Kidney (tissue), 13 donors: ENCODE measurements at regions not wholly inside any gene's neighbourhood (a gene's known extent, or its start where the extent isn't known, plus 50 kb on each side); places are given as distances from the start of the nearest gene placed in this dataset.

Experiments used
- DNase-seq, 5 donors: peaks; one replicate each; pipeline ENCODE4 v3.0.0-alpha.2; 2013 to 2020
- FAIRE-seq: peaks from 2 replicates; lab custom pipeline; 2012; peaks lifted over from hg19 to GRCh38; lab: Jason Lieb, UNC
- H3K27ac ChIP-seq, 2 donors: one replicate each; pipeline ENCODE4 v1.7.0; 2013; ENCODE audit warnings: low read depth in 2 of 2, low read length in 2 of 2, inconsistent platforms in 1 of 2
- H3K27me3 ChIP-seq: one replicate; pipeline ENCODE4 v1.7.1; 2013; ENCODE audit warnings: low read length, inconsistent platforms; ENCODE audit not compliant: control insufficient read depth, insufficient read depth
- H3K36me3 ChIP-seq, 3 donors: one replicate each; pipeline versions ENCODE4 v1.7.0 to v1.7.1; 2013; ENCODE audit warnings: low read length in 3 of 3, control low read depth in 1 of 3, inconsistent platforms in 1 of 3; ENCODE audit not compliant: insufficient read depth in 3 of 3, control insufficient read depth in 2 of 3
- H3K4me1 ChIP-seq, 3 donors: one replicate each; pipeline versions ENCODE4 v1.7.0 to v1.7.1; 2013; ENCODE audit warnings: low read length in 3 of 3, inconsistent platforms in 1 of 3, low read depth in 1 of 3; ENCODE audit not compliant: control insufficient read depth in 2 of 3, insufficient read depth in 2 of 3
- H3K4me3 ChIP-seq, 3 donors: one replicate each; pipeline versions ENCODE4 v1.7.0 to v1.8.1; 2013; ENCODE audit warnings: low read length in 3 of 3, control low read depth in 1 of 3, inconsistent platforms in 1 of 3
- H3K9ac ChIP-seq, 3 donors: one replicate each; pipeline versions ENCODE4 v1.7.0 to v1.7.1; 2013; ENCODE audit warnings: low read length in 3 of 3, control low read depth in 1 of 3, inconsistent platforms in 1 of 3
- H3K9me3 ChIP-seq, 3 donors: one replicate each; pipeline versions ENCODE4 v1.7.0 to v1.7.1; 2013; ENCODE audit warnings: low read length in 3 of 3, control low read depth in 1 of 3, inconsistent platforms in 1 of 3; ENCODE audit not compliant: control insufficient read depth in 2 of 3, insufficient read depth in 1 of 3
- intact Hi-C: fragments of 100-400 bp; cut with DNase I; formaldehyde crosslinking; loops from one replicate; pipeline ENCODE4 v1.11.1; 2022
- TF ChIP-seq, protein P1 (sequence below): IDR thresholded peaks from 3 replicates; pipeline ENCODE4 v1.5.1; 2012; ENCODE audit warnings: mild to moderate bottlenecking, moderate library complexity, borderline replicate concordance; ENCODE audit not compliant: insufficient read depth; ENCODE audit errors: extremely low read depth
- donor health status: control.
- donor health status: control.
- donor health status: control.
- donor health status: control.
- donor health status: control.
- donor health status: DM: yes; HTN: yes; CAD: no.
- donor health status: Normal renal cell carcinoma (clear cell type).

- TF ChIP-seq, protein P1, sequence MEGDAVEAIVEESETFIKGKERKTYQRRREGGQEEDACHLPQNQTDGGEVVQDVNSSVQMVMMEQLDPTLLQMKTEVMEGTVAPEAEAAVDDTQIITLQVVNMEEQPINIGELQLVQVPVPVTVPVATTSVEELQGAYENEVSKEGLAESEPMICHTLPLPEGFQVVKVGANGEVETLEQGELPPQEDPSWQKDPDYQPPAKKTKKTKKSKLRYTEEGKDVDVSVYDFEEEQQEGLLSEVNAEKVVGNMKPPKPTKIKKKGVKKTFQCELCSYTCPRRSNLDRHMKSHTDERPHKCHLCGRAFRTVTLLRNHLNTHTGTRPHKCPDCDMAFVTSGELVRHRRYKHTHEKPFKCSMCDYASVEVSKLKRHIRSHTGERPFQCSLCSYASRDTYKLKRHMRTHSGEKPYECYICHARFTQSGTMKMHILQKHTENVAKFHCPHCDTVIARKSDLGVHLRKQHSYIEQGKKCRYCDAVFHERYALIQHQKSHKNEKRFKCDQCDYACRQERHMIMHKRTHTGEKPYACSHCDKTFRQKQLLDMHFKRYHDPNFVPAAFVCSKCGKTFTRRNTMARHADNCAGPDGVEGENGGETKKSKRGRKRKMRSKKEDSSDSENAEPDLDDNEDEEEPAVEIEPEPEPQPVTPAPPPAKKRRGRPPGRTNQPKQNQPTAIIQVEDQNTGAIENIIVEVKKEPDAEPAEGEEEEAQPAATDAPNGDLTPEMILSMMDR: no peak
- Histone ChIP-seq H3K4me1 (no peaks in the 10 kb centered on the region), H3K27ac (no peak overlapping the region), H3K36me3 (no peaks in the 10 kb centered on the region), H3K9me3 (no peaks in the 10 kb centered on the region), H3K4me3 (no peak overlapping the region), H3K27me3 (no peaks in the 10 kb centered on the region), H3K9ac (no peak overlapping the region)
- DNase-seq (peak in 1 of 5 donors; percentile 55), FAIRE-seq (no peak)
- intact Hi-C loops: no loop called here
Observed at GRCh38 chr19:30091456-30091855, 149.4 kb downstream of the URI1 start.

DNA sequence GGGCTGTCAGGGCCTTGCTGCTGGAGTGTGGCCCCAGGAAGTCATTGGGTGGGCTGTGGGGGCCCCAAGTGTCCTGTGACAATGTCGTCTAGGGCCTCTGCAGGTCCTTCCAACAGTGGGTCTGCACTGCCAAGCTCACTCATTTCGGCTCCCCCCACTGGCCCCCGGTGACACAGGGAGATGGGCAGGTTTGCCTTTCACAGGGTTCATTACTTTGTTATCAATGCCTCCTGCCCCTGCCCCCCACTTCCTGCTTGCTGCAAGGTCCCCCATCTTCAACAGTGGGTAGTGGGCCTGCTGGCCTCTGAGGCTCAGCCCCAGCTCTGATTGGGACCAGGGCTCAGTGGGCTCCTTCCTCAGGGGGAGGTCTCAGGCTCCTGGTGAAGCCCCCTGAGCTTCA lies 149.8 kb downstream of the URI1 start:
- intact Hi-C loops: no loop called here
- no peak overlapping the region for H3K27ac ChIP-seq
- H3K4me1 ChIP-seq: no peaks in the 10 kb centered on the region
- H3K4me3 ChIP-seq: no peak overlapping the region
- TF ChIP-seq, protein P1: no peak
- H3K9ac ChIP-seq: no peak overlapping the region
- FAIRE-seq (no peak), DNase-seq (no peak)
- no peaks in the 10 kb centered on the region for H3K36me3 ChIP-seq
- H3K27me3 ChIP-seq: no peaks in the 10 kb centered on the region
- no peaks in the 10 kb centered on the region for H3K9me3 ChIP-seq

DNA sequence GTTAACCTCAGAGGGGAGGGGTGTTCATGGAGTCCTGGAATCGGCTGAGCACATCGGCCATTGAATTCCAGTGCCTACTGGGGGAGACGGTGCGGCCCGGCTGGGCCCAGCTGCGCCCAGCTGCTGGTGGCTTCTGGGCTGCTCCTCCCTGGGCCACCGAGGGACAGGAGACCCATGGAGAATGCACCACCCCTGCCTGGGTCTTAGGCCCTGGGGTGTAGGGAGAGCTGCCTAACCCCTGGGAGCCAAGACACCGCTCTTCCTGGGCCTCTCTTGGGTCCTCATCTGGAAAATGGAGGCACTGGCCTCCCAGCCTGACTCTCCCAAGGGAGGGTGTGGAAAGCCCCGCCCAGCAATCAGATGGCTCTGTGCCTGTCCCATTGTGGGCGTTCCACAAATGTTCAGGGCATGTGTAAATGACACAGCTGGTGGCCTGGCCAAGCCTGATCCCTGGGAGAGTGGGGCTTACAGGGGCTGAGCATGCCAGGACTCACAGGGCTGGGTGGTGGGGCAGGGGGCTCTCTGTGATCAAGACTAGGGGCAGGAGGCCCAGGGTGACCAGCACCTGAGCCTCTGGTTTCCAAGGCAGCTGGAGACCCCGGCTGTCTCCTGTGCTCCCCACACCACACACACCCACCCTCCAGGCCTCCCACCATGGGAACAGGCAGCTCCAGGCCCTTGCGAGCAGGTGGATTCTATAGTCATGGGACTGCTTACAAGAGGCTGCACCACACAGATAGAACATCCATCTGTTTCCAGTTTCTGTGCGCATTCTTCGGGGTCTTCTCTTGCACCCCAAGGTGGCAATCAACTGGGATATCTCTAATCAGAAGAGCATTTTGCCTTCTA lies 150.9 kb downstream of the URI1 start:
- FAIRE-seq (no peak), DNase-seq (peak in 1 of 5 donors; percentile 26)
- no peak overlapping the region for H3K4me3 ChIP-seq
- H3K27me3 ChIP-seq: no peaks in the 10 kb centered on the region
- no peaks in the 10 kb centered on the region for H3K9me3 ChIP-seq
- no peaks in the 10 kb centered on the region for H3K4me1 ChIP-seq
- no peaks in the 10 kb centered on the region for H3K36me3 ChIP-seq
- TF ChIP-seq, protein P1: no peak
- no peak overlapping the region for H3K9ac ChIP-seq
- no peak overlapping the region for H3K27ac ChIP-seq
- intact Hi-C loops: no loop called here
